Body of pancreas (tissue), 4 donors: ENCODE measurements at regions not wholly inside any gene's neighbourhood (a gene's known extent, or its start where the extent isn't known, plus 50 kb on each side); places are given as distances from the start of the nearest gene placed in this dataset.
A peak's percentile ranks its signal among the peaks of the same experiment; 100 is the strongest.

ENCODE experiments used
- ATAC-seq: fragments of 150-250 bp; one replicate; pipeline ENCODE4 v1.9.1; 2016
- DNase-seq, 4 donors: peaks; one replicate each; pipeline ENCODE4 v3.0.0-alpha.2; 2019
- H3K27ac ChIP-seq, 4 donors: fragments of 200-600 bp; sonication (generic); 1 replicate in 3 of 4; 2 replicates in 1 of 4; pipeline versions ENCODE4 v1.5.1 to v1.6.1; 2016 to 2019; ENCODE audit warnings: mild to moderate bottlenecking in 1 of 4, mixed read lengths in 1 of 4, moderate library complexity in 1 of 4
- H3K27me3 ChIP-seq, 2 donors: fragments of 200-600 bp; sonication (generic); one replicate each; pipeline ENCODE4 v1.6.0; 2016; ENCODE audit warnings: mild to moderate bottlenecking in 1 of 2
- H3K36me3 ChIP-seq, 2 donors: fragments of 200-600 bp; sonication (generic); replicated peaks in 1 of 2; 2 replicates each; pipeline ENCODE4 v1.5.1; 2016; ENCODE audit warnings: low read depth in 2 of 2; ENCODE audit not compliant: insufficient read depth in 1 of 2
- H3K4me1 ChIP-seq: fragments of 200-600 bp; sonication (generic); one replicate; pipeline ENCODE4 v1.6.0; 2016
- H3K4me3 ChIP-seq, 2 donors: fragments of 200-600 bp; sonication (generic); 1 replicate in 1 of 2; 2 replicates in 1 of 2; pipeline ENCODE4 v1.5.1; 2016 to 2019
- H3K9me3 ChIP-seq, 3 donors: fragments of 200-600 bp; sonication (generic); 1 replicate in 2 of 3; 2 replicates in 1 of 3; pipeline ENCODE4 v1.5.1; 2016
- CTCF ChIP-seq, 7 experiments: fragments of 450-650 bp in 4 of 7; fragments of 200-600 bp in 3 of 7; sonication (generic) in 3 of 7; IDR thresholded peaks; one replicate each; pipeline ENCODE4 v1.5.1; 2016 to 2019; ENCODE audit warnings: antibody characterized with exemption in 7 of 7
- POLR2A ChIP-seq, 3 donors: fragments of 450-650 bp; IDR thresholded peaks; one replicate each; pipeline ENCODE4 v1.6.1; 2016; ENCODE audit warnings: antibody characterized with exemption in 3 of 3, mild to moderate bottlenecking in 2 of 3
- whole genome bisulfite sequencing, 2 donors: methylation state at CpG; one replicate each; pipeline ENCODE4 v1.1.5; 2017; 5-methylcytosine and 5-hydroxymethylcytosine counted together
- intact Hi-C: fragments of 100-400 bp; cut with DNase I; formaldehyde crosslinking; loops from one replicate; pipeline ENCODE4 v1.15.1; 2023

- no peaks in the 10 kb centered on the region for H3K36me3 ChIP-seq
- ATAC-seq (no peak), DNase-seq (no peak)
- H3K9me3 ChIP-seq, result no peaks in the 10 kb centered on the region
- no peak overlapping the region for H3K27ac ChIP-seq
- no peaks in the 10 kb centered on the region for H3K27me3 ChIP-seq
- intact Hi-C loops, result no loop called here
- H3K4me3 ChIP-seq, result no peak overlapping the region
- no peaks in the 10 kb centered on the region for H3K4me1 ChIP-seq
- TF ChIP-seq CTCF (IDR thresholded peaks at IDR 0.05) (no peak), POLR2A (IDR thresholded peaks at IDR 0.05) (no peak)
- whole genome bisulfite sequencing, 2 donors, result 59 to 71% methylated on average over 8 of the region's 8 CpGs
Measured at GRCh38 chr2:238640486-238640885, 207.4 kb upstream of the TWIST2 start.

GRCh38 chr2:238642973-238643372 is 204.9 kb upstream of the TWIST2 start:
- TF ChIP-seq POLR2A (IDR thresholded peaks at IDR 0.05) (no peak), CTCF (IDR thresholded peaks at IDR 0.05) (no peak)
- intact Hi-C loops, result no loop called here

GRCh38 chr2:238643400-238643907 is 204.4 kb upstream of the TWIST2 start:
- H3K9me3 ChIP-seq, result no peaks in the 10 kb centered on the region
- TF ChIP-seq POLR2A (IDR thresholded peaks at IDR 0.05) (no peak), CTCF (IDR thresholded peaks at IDR 0.05) (no peak)
- WGBS, 2 donors, result 78 to 80% methylated on average over 5 of the region's 5 CpGs
- no peaks in the 10 kb centered on the region for H3K27me3 ChIP-seq
- H3K4me3 ChIP-seq, result no peak overlapping the region
- no peak for ATAC-seq
- no peaks in the 10 kb centered on the region for H3K4me1 ChIP-seq
- no peak overlapping the region for H3K27ac ChIP-seq
- intact Hi-C loops, result no loop called here
- H3K36me3 ChIP-seq, result no peaks in the 10 kb centered on the region
- no peak for DNase-seq

More at GRCh38 chr2:238642973-238643372, 204.9 kb upstream of the TWIST2 start:
- Histone ChIP-seq H3K27me3 (no peaks in the 10 kb centered on the region), H3K36me3 (no peaks in the 10 kb centered on the region), H3K27ac (no peak overlapping the region), H3K4me1 (no peaks in the 10 kb centered on the region), H3K4me3 (no peak overlapping the region), H3K9me3 (no peaks in the 10 kb centered on the region)
- ATAC-seq (no peak), DNase-seq (no peak)
- WGBS, 2 donors, result 88 to 92% methylated on average over 12 of the region's 12 CpGs

- no peak overlapping the region for H3K4me3 ChIP-seq
- no peak overlapping the region for H3K27ac ChIP-seq
- H3K9me3 ChIP-seq, result no peaks in the 10 kb centered on the region
- intact Hi-C loops, result no loop called here
- no peaks in the 10 kb centered on the region for H3K4me1 ChIP-seq
- peak in 1 of 4 donors; percentile 8 for DNase-seq
- ATAC-seq, result no peak
- WGBS, 2 donors, result 57 to 80% methylated on average over 11 of the region's 11 CpGs
- H3K27me3 ChIP-seq, result no peaks in the 10 kb centered on the region
- H3K36me3 ChIP-seq, result no peaks in the 10 kb centered on the region
- TF ChIP-seq CTCF (IDR thresholded peaks at IDR 0.05) (no peak), POLR2A (IDR thresholded peaks at IDR 0.05) (no peak)
Measured at GRCh38 chr2:238644095-238645081, 203.5 kb upstream of the TWIST2 start.
